ENCODE measurements at regions not wholly inside any gene's neighbourhood (a gene's known extent, or its start where the extent isn't known, plus 50 kb on each side); places are given as distances from the start of the nearest gene placed in this dataset.

- DNase-seq (ENCODE audit: low read depth in 4 of 6, low spot score in 6 of 6), result peak in 3 of 6 donors; percentile 22 to 83 (median 83)
- no peaks in the 10 kb centered on the region for H3K4me1 ChIP-seq (ENCODE audit: control insufficient read depth, insufficient read depth, low read length)
- WGBS (ENCODE audit: insufficient coverage), result 20% methylated on average over 1 of the region's 5 CpGs
- H3K27ac ChIP-seq (ENCODE audit: low read depth, low read length), result no peak overlapping the region
- H3K9me3 ChIP-seq (ENCODE audit: control insufficient read depth, insufficient read depth, low read length), result no peaks in the 10 kb centered on the region
- no peaks in the 10 kb centered on the region for H3K36me3 ChIP-seq (ENCODE audit: control insufficient read depth, insufficient read depth, low read length)
- no peaks in the 10 kb centered on the region for H3K27me3 ChIP-seq (ENCODE audit: control insufficient read depth, insufficient read depth, low read length)
- H3K4me3 ChIP-seq (ENCODE audit: low read depth, low read length), result no peak overlapping the region
Observed at GRCh38 chr3:182117583-182117982, 405.9 kb downstream of the SOX2 start.

- H3K4me3 ChIP-seq (ENCODE audit: low read depth, low read length), result no peak overlapping the region
- peak in 1 of 6 donors; percentile 49 for DNase-seq (ENCODE audit: low read depth in 4 of 6, low spot score in 6 of 6)
Observed at GRCh38 chr3:182118066-182118465, 406.3 kb downstream of the SOX2 start.

GRCh38 chr3:182121401-182121800 is 409.7 kb downstream of the SOX2 start:
- Histone ChIP-seq H3K36me3 (ENCODE audit: control insufficient read depth, insufficient read depth, low read length) (no peaks in the 10 kb centered on the region), H3K9me3 (ENCODE audit: control insufficient read depth, insufficient read depth, low read length) (no peaks in the 10 kb centered on the region), H3K4me3 (ENCODE audit: low read depth, low read length) (no peak overlapping the region), H3K4me1 (ENCODE audit: control insufficient read depth, insufficient read depth, low read length) (no peaks in the 10 kb centered on the region), H3K27me3 (ENCODE audit: control insufficient read depth, insufficient read depth, low read length) (no peaks in the 10 kb centered on the region), H3K27ac (ENCODE audit: low read depth, low read length) (no peak overlapping the region)
- no CpG with 5 or more reads among the region's 2 CpGs for WGBS (ENCODE audit: insufficient coverage)
- no peak for DNase-seq (ENCODE audit: low read depth in 4 of 6, low spot score in 6 of 6)

More at GRCh38 chr3:182118066-182118465, 406.3 kb downstream of the SOX2 start:
- Histone ChIP-seq H3K27me3 (ENCODE audit: control insufficient read depth, insufficient read depth, low read length) (no peaks in the 10 kb centered on the region), H3K27ac (ENCODE audit: low read depth, low read length) (no peak overlapping the region), H3K4me1 (ENCODE audit: control insufficient read depth, insufficient read depth, low read length) (no peaks in the 10 kb centered on the region), H3K9me3 (ENCODE audit: control insufficient read depth, insufficient read depth, low read length) (no peaks in the 10 kb centered on the region), H3K36me3 (ENCODE audit: control insufficient read depth, insufficient read depth, low read length) (no peaks in the 10 kb centered on the region)
- 74% methylated on average over 2 of the region's 4 CpGs for WGBS (ENCODE audit: insufficient coverage)

GRCh38 chr3:182122779-182123178 is 411.1 kb downstream of the SOX2 start:
- DNase-seq (ENCODE audit: low read depth in 4 of 6, low spot score in 6 of 6), result no peak
- no peaks in the 10 kb centered on the region for H3K27me3 ChIP-seq (ENCODE audit: control insufficient read depth, insufficient read depth, low read length)
- no peaks in the 10 kb centered on the region for H3K4me1 ChIP-seq (ENCODE audit: control insufficient read depth, insufficient read depth, low read length)
- H3K36me3 ChIP-seq (ENCODE audit: control insufficient read depth, insufficient read depth, low read length), result no peaks in the 10 kb centered on the region
- H3K9me3 ChIP-seq (ENCODE audit: control insufficient read depth, insufficient read depth, low read length), result no peaks in the 10 kb centered on the region
- WGBS (ENCODE audit: insufficient coverage), result no CpG with 5 or more reads among the region's 3 CpGs
- H3K27ac ChIP-seq (ENCODE audit: low read depth, low read length), result no peak overlapping the region
- H3K4me3 ChIP-seq (ENCODE audit: low read depth, low read length), result no peak overlapping the region

- H3K27me3 ChIP-seq (ENCODE audit: control insufficient read depth, insufficient read depth, low read length), result no peaks in the 10 kb centered on the region
- no peak for DNase-seq (ENCODE audit: low read depth in 4 of 6, low spot score in 6 of 6)
- no peaks in the 10 kb centered on the region for H3K4me1 ChIP-seq (ENCODE audit: control insufficient read depth, insufficient read depth, low read length)
- no peak overlapping the region for H3K4me3 ChIP-seq (ENCODE audit: low read depth, low read length)
- no peak overlapping the region for H3K27ac ChIP-seq (ENCODE audit: low read depth, low read length)
- H3K36me3 ChIP-seq (ENCODE audit: control insufficient read depth, insufficient read depth, low read length), result no peaks in the 10 kb centered on the region
- WGBS (ENCODE audit: insufficient coverage), result 90% methylated on average over 2 of the region's 3 CpGs
- no peaks in the 10 kb centered on the region for H3K9me3 ChIP-seq (ENCODE audit: control insufficient read depth, insufficient read depth, low read length)
Observed at GRCh38 chr3:182124187-182124586, 412.5 kb downstream of the SOX2 start.

GRCh38 chr3:182124716-182125115 is 413.0 kb downstream of the SOX2 start:
- Histone ChIP-seq H3K4me1 (ENCODE audit: control insufficient read depth, insufficient read depth, low read length) (no peaks in the 10 kb centered on the region), H3K27me3 (ENCODE audit: control insufficient read depth, insufficient read depth, low read length) (no peaks in the 10 kb centered on the region), H3K4me3 (ENCODE audit: low read depth, low read length) (no peak overlapping the region), H3K36me3 (ENCODE audit: control insufficient read depth, insufficient read depth, low read length) (no peaks in the 10 kb centered on the region), H3K27ac (ENCODE audit: low read depth, low read length) (no peak overlapping the region), H3K9me3 (ENCODE audit: control insufficient read depth, insufficient read depth, low read length) (no peaks in the 10 kb centered on the region)
- no peak for DNase-seq (ENCODE audit: low read depth in 4 of 6, low spot score in 6 of 6)
- WGBS (ENCODE audit: insufficient coverage), result no CpG with 5 or more reads among the region's 1 CpG

GRCh38 chr3:182129740-182130139 is 418.0 kb downstream of the SOX2 start:
- Histone ChIP-seq H3K27ac (ENCODE audit: low read depth, low read length) (no peak overlapping the region), H3K36me3 (ENCODE audit: control insufficient read depth, insufficient read depth, low read length) (no peaks in the 10 kb centered on the region), H3K27me3 (ENCODE audit: control insufficient read depth, insufficient read depth, low read length) (no peaks in the 10 kb centered on the region), H3K4me1 (ENCODE audit: control insufficient read depth, insufficient read depth, low read length) (no peaks in the 10 kb centered on the region), H3K4me3 (ENCODE audit: low read depth, low read length) (no peak overlapping the region), H3K9me3 (ENCODE audit: control insufficient read depth, insufficient read depth, low read length) (no peaks in the 10 kb centered on the region)
- DNase-seq (ENCODE audit: low read depth in 4 of 6, low spot score in 6 of 6), result no peak
- 100% methylated on average over 2 of the region's 9 CpGs for WGBS (ENCODE audit: insufficient coverage)

- H3K36me3 ChIP-seq (ENCODE audit: control insufficient read depth, insufficient read depth, low read length), result no peaks in the 10 kb centered on the region
- H3K27ac ChIP-seq (ENCODE audit: low read depth, low read length), result no peak overlapping the region
- WGBS (ENCODE audit: insufficient coverage), result 57% methylated on average over 1 of the region's 2 CpGs
- H3K9me3 ChIP-seq (ENCODE audit: control insufficient read depth, insufficient read depth, low read length), result no peaks in the 10 kb centered on the region
- no peak for DNase-seq (ENCODE audit: low read depth in 4 of 6, low spot score in 6 of 6)
- no peak overlapping the region for H3K4me3 ChIP-seq (ENCODE audit: low read depth, low read length)
- no peaks in the 10 kb centered on the region for H3K27me3 ChIP-seq (ENCODE audit: control insufficient read depth, insufficient read depth, low read length)
- H3K4me1 ChIP-seq (ENCODE audit: control insufficient read depth, insufficient read depth, low read length), result no peaks in the 10 kb centered on the region
Observed at GRCh38 chr3:182133752-182134151, 422.0 kb downstream of the SOX2 start.

GRCh38 chr3:182135056-182135455 is 423.3 kb downstream of the SOX2 start:
- DNase-seq (ENCODE audit: low read depth in 4 of 6, low spot score in 6 of 6), result no peak
- Histone ChIP-seq H3K36me3 (ENCODE audit: control insufficient read depth, insufficient read depth, low read length) (no peaks in the 10 kb centered on the region), H3K27ac (ENCODE audit: low read depth, low read length) (no peak overlapping the region), H3K4me1 (ENCODE audit: control insufficient read depth, insufficient read depth, low read length) (no peaks in the 10 kb centered on the region), H3K4me3 (ENCODE audit: low read depth, low read length) (no peak overlapping the region), H3K9me3 (ENCODE audit: control insufficient read depth, insufficient read depth, low read length) (no peaks in the 10 kb centered on the region), H3K27me3 (ENCODE audit: control insufficient read depth, insufficient read depth, low read length) (no peaks in the 10 kb centered on the region)
- WGBS (ENCODE audit: insufficient coverage), result 100% methylated on average over 1 of the region's 2 CpGs

- no peaks in the 10 kb centered on the region for H3K27me3 ChIP-seq (ENCODE audit: control insufficient read depth, insufficient read depth, low read length)
- no CpG with 5 or more reads among the region's 6 CpGs for WGBS (ENCODE audit: insufficient coverage)
- DNase-seq (ENCODE audit: low read depth in 4 of 6, low spot score in 6 of 6), result peak in 1 of 6 donors; percentile 17
- H3K36me3 ChIP-seq (ENCODE audit: control insufficient read depth, insufficient read depth, low read length), result no peaks in the 10 kb centered on the region
- no peaks in the 10 kb centered on the region for H3K4me1 ChIP-seq (ENCODE audit: control insufficient read depth, insufficient read depth, low read length)
- H3K9me3 ChIP-seq (ENCODE audit: control insufficient read depth, insufficient read depth, low read length), result no peaks in the 10 kb centered on the region
- H3K4me3 ChIP-seq (ENCODE audit: low read depth, low read length), result no peak overlapping the region
- H3K27ac ChIP-seq (ENCODE audit: low read depth, low read length), result no peak overlapping the region
Observed at GRCh38 chr3:182136008-182136910, 424.5 kb downstream of the SOX2 start.
